MM.1S (cell line): ENCODE measurements at regions not wholly inside any gene's neighbourhood (a gene's known extent, or its start where the extent isn't known, plus 50 kb on each side); places are given as distances from the start of the nearest gene placed in this dataset.

Experiments used
- CTCF ChIP-seq: fragments of 300-600 bp; sonication (generic); IDR thresholded peaks from 2 replicates; pipeline ENCODE4 v1.5.1; 2016; ENCODE audit warnings: antibody characterized with exemption, low read length, mixed read lengths
- EZH2 ChIP-seq: fragments of 300-600 bp; sonication (generic); optimal IDR thresholded peaks from 2 replicates; pipeline ENCODE3; 2017; ENCODE audit warnings: low read depth, mild to moderate bottlenecking, antibody characterized with exemption, low read length, mixed read lengths

GRCh38 chr6:76885861-76886301 is 577.4 kb downstream of the HTR1B start:
- TF ChIP-seq CTCF: no peak
- no peak for TF ChIP-seq EZH2
